Right lobe of liver (tissue), 6 donors: ENCODE measurements at regions not wholly inside any gene's neighbourhood (a gene's known extent, or its start where the extent isn't known, plus 50 kb on each side); places are given as distances from the start of the nearest gene placed in this dataset.

Experiments
- ATAC-seq, 4 donors: fragments of 200-7000 bp; cut with Tn5 transposase; one replicate each; pipeline ENCODE4 v1.9.1; 2020; ENCODE audit warnings: mild to moderate bottlenecking in 4 of 4, moderate library complexity in 4 of 4
- DNase-seq, 3 donors: peaks; one replicate each; pipeline ENCODE4 v3.0.0-alpha.2; 2020
- H3K27ac ChIP-seq, 3 donors: fragments of 200-600 bp; one replicate each; pipeline ENCODE4 v1.8.0; 2022
- H3K27me3 ChIP-seq, 2 donors: fragments of 200-600 bp; one replicate each; pipeline ENCODE4 v1.8.0; 2022
- H3K36me3 ChIP-seq, 4 donors: fragments of 200-600 bp; sonication (generic) in 1 of 4; one replicate each; pipeline versions ENCODE4 v1.5.1 to v1.8.0; 2017 to 2022; ENCODE audit warnings: control low read depth in 1 of 4
- H3K4me1 ChIP-seq, 4 donors: fragments of 200-600 bp; sonication (generic) in 1 of 4; one replicate each; pipeline versions ENCODE4 v1.5.1 to v1.8.0; 2017 to 2022; ENCODE audit warnings: control low read depth in 1 of 4
- H3K4me3 ChIP-seq, 3 donors: fragments of 200-600 bp; one replicate each; pipeline ENCODE4 v1.8.0; 2022
- H3K9me3 ChIP-seq, 4 donors: fragments of 200-600 bp; sonication (generic) in 1 of 4; one replicate each; pipeline versions ENCODE4 v1.5.1 to v1.8.0; 2017 to 2022; ENCODE audit warnings: control low read depth in 1 of 4
- POLR2A ChIP-seq: fragments of 450-650 bp; IDR thresholded peaks from one replicate; pipeline ENCODE4 v1.6.1; 2017; ENCODE audit warnings: antibody characterized with exemption, mild to moderate bottlenecking
- WGBS: methylation state at CpG from one replicate; pipeline ENCODE4 v1.1.6; 2018; ENCODE audit warnings: low coverage, low lambda C conversion rate; ENCODE audit not compliant: insufficient coverage; ENCODE audit errors: missing lambda C conversion rate; 5-methylcytosine and 5-hydroxymethylcytosine counted together
- intact Hi-C, 2 donors: fragments of 100-400 bp; cut with DNase I; formaldehyde crosslinking; loops; one replicate each; pipeline versions ENCODE4 v1.11.2 to v1.14.1; 2022
- TF ChIP-seq, protein P1 (sequence below), 4 donors: fragments of 200-600 bp in 3 of 4; fragments of 450-650 bp in 1 of 4; IDR thresholded peaks; one replicate each; pipeline versions ENCODE4 v1.5.1 to v1.8.0; 2016 to 2022; ENCODE audit warnings: antibody characterized with exemption in 4 of 4, mild to moderate bottlenecking in 2 of 4
- donor health status: DM: no; HTN: yes; CAD: no.
- donor health status: DM: no; HTN: no; CAD: no.
- donor health status: DM: no; HTN: no; CAD: no.
- donor health status: DM: no; HTN: yes; CAD: no.
- donor health status: DM: no; HTN: yes; CAD: no.

DNA sequence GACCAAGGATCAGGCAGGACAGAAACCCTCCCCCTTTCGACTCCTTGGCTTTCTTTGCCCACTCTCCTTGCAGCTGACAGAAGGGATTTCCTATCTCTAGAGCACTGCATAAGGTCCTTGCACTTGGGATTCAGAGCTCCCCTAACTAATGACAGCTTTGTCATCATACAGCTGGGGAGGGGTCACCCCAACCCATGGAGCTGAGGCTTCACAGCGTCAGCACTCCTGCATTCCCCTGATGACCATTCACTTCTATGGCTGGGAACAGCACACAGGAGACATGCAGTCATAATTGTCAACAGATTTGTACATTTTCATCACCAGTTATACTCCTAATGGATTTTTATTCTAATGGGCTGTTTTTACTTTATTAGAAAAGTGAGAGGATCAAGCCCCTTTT, 161.7 kb upstream of the C1orf87 start:
- no peaks in the 10 kb centered on the region for H3K27me3 ChIP-seq
- ATAC-seq (no peak), DNase-seq (no peak)
- WGBS = 53% methylated on average over 2 of the region's 2 CpGs
- no peak for TF ChIP-seq POLR2A
- TF ChIP-seq, protein P1, sequence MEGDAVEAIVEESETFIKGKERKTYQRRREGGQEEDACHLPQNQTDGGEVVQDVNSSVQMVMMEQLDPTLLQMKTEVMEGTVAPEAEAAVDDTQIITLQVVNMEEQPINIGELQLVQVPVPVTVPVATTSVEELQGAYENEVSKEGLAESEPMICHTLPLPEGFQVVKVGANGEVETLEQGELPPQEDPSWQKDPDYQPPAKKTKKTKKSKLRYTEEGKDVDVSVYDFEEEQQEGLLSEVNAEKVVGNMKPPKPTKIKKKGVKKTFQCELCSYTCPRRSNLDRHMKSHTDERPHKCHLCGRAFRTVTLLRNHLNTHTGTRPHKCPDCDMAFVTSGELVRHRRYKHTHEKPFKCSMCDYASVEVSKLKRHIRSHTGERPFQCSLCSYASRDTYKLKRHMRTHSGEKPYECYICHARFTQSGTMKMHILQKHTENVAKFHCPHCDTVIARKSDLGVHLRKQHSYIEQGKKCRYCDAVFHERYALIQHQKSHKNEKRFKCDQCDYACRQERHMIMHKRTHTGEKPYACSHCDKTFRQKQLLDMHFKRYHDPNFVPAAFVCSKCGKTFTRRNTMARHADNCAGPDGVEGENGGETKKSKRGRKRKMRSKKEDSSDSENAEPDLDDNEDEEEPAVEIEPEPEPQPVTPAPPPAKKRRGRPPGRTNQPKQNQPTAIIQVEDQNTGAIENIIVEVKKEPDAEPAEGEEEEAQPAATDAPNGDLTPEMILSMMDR (IDR thresholded peaks at IDR 0.05) = no peak
- H3K4me3 ChIP-seq = no peak overlapping the region
- H3K4me1 ChIP-seq = no peaks in the 10 kb centered on the region
- intact Hi-C loops = no loop called here
- no peak overlapping the region for H3K27ac ChIP-seq
- H3K9me3 ChIP-seq = no peaks in the 10 kb centered on the region
- H3K36me3 ChIP-seq = no peaks in the 10 kb centered on the region

GRCh38 chr1:60234776-60235175, 161.2 kb upstream of the C1orf87 start:
- Histone ChIP-seq H3K27me3 (no peaks in the 10 kb centered on the region), H3K9me3 (no peaks in the 10 kb centered on the region), H3K4me3 (no peak overlapping the region), H3K36me3 (no peaks in the 10 kb centered on the region), H3K27ac (no peak overlapping the region), H3K4me1 (no peaks in the 10 kb centered on the region)
- 62% methylated on average over 2 of the region's 2 CpGs for WGBS
- intact Hi-C loops = no loop called here
- no peak for ATAC-seq
- no peak for DNase-seq
- no peak for TF ChIP-seq POLR2A
- TF ChIP-seq, protein P1 (IDR thresholded peaks at IDR 0.05) = no peak

DNA sequence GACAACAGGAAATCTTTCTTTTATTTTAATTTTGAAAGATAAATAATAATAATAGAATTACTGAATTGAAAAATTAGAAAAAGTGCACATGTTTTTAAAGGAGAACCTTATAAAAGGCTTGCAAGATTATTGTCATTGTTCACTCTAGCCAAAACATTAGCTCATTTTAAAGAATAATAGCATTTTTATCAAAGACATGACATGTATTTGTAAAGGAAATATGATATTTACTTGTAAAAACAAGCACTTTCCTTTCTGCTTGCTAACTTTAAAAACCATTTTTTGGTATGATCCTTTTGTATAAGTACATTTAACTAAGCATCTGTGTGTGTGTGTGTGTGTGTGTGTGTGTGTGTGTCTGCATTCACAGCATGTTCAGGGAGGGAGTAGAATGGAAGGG, 156.3 kb upstream of the C1orf87 start:
- Histone ChIP-seq H3K9me3 (no peaks in the 10 kb centered on the region), H3K36me3 (no peaks in the 10 kb centered on the region), H3K4me1 (no peaks in the 10 kb centered on the region), H3K27ac (no peak overlapping the region), H3K4me3 (no peak overlapping the region), H3K27me3 (no peaks in the 10 kb centered on the region)
- ATAC-seq (no peak), DNase-seq (no peak)
- no peak for TF ChIP-seq POLR2A
- TF ChIP-seq, protein P1 (IDR thresholded peaks at IDR 0.05) = no peak
- intact Hi-C loops = no loop called here

- Histone ChIP-seq H3K4me3 (no peak overlapping the region), H3K27ac (no peak overlapping the region), H3K27me3 (no peaks in the 10 kb centered on the region), H3K9me3 (no peaks in the 10 kb centered on the region), H3K4me1 (no peaks in the 10 kb centered on the region), H3K36me3 (no peaks in the 10 kb centered on the region)
- DNase-seq (no peak), ATAC-seq (no peak)
- WGBS = 100% methylated on average over 1 of the region's 1 CpG
- intact Hi-C loops = no loop called here
- TF ChIP-seq POLR2A = no peak
- TF ChIP-seq, protein P1 (IDR thresholded peaks at IDR 0.05) = no peak
Measured at GRCh38 chr1:60228041-60228491, 154.5 kb upstream of the C1orf87 start.

GRCh38 chr1:60227601-60228000, 154.0 kb upstream of the C1orf87 start:
- ATAC-seq (no peak), DNase-seq (no peak)
- intact Hi-C loops = no loop called here
- TF ChIP-seq POLR2A = no peak
- TF ChIP-seq, protein P1 (IDR thresholded peaks at IDR 0.05) = no peak
- no peaks in the 10 kb centered on the region for H3K9me3 ChIP-seq
- no peaks in the 10 kb centered on the region for H3K36me3 ChIP-seq
- H3K4me3 ChIP-seq = no peak overlapping the region
- H3K27ac ChIP-seq = no peak overlapping the region
- no peaks in the 10 kb centered on the region for H3K27me3 ChIP-seq
- H3K4me1 ChIP-seq = no peaks in the 10 kb centered on the region
